ENCODE measurements at regions not wholly inside any gene's neighbourhood (a gene's known extent, or its start where the extent isn't known, plus 50 kb on each side); places are given as distances from the start of the nearest gene placed in this dataset.

GRCh38 chrX:43176686-43177085, 398.7 kb upstream of the PPP1R2C start:
- TF ChIP-seq POLR2AphosphoS5 (IDR thresholded peaks at IDR 0.05; ENCODE audit: low read depth, low read length) (no peak), TAF1 (IDR thresholded peaks at IDR 0.05; ENCODE audit: low read depth, low read length) (no peak), POLR2A (IDR thresholded peaks at IDR 0.05; ENCODE audit: low read depth, low read length) (no peak)
